ENCODE measurements at regions not wholly inside any gene's neighbourhood (a gene's known extent, or its start where the extent isn't known, plus 50 kb on each side); places are given as distances from the start of the nearest gene placed in this dataset.

- Histone ChIP-seq H3K4me3 (ENCODE audit: low read depth, low read length) (no peak overlapping the region), H3K27me3 (ENCODE audit: control insufficient read depth, insufficient read depth, low read length) (no peaks in the 10 kb centered on the region), H3K36me3 (ENCODE audit: control insufficient read depth, insufficient read depth, low read length) (no peaks in the 10 kb centered on the region)
- no peak for FAIRE-seq
- no peak for DNase-seq (ENCODE audit: low read depth)
- TF ChIP-seq, protein P1, sequence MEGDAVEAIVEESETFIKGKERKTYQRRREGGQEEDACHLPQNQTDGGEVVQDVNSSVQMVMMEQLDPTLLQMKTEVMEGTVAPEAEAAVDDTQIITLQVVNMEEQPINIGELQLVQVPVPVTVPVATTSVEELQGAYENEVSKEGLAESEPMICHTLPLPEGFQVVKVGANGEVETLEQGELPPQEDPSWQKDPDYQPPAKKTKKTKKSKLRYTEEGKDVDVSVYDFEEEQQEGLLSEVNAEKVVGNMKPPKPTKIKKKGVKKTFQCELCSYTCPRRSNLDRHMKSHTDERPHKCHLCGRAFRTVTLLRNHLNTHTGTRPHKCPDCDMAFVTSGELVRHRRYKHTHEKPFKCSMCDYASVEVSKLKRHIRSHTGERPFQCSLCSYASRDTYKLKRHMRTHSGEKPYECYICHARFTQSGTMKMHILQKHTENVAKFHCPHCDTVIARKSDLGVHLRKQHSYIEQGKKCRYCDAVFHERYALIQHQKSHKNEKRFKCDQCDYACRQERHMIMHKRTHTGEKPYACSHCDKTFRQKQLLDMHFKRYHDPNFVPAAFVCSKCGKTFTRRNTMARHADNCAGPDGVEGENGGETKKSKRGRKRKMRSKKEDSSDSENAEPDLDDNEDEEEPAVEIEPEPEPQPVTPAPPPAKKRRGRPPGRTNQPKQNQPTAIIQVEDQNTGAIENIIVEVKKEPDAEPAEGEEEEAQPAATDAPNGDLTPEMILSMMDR (IDR thresholded peaks at IDR 0.05; ENCODE audit: insufficient read depth, low read length, severe bottlenecking), result no peak
Observed at GRCh38 chr6:170000071-170000843, 248.8 kb downstream of the ERMARD start.

DNA sequence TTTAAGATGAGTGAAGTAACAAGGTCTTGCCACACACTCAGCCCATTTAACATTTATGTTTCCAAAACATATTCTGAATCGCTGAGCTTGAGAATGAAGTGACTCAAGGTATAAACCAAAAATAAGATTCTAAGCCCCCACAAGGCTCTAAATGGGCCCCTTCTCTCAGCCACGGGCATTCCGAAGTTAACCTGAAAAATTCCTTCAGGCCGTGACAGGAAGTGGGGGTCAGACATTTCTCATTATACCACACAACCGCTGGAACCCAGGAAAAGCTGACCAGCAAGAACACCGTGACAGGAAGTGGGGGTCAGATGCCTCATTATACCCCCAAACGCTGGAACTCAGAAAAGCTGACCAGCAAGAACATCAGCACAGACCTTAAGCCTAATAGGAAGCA, 247.9 kb downstream of the ERMARD start:
- Histone ChIP-seq H3K36me3 (ENCODE audit: control insufficient read depth, insufficient read depth, low read length) (no peaks in the 10 kb centered on the region), H3K27me3 (ENCODE audit: control insufficient read depth, insufficient read depth, low read length) (no peaks in the 10 kb centered on the region), H3K4me3 (ENCODE audit: low read depth, low read length) (no peak overlapping the region)
- no peak for DNase-seq (ENCODE audit: low read depth)
- no peak for FAIRE-seq
- TF ChIP-seq, protein P1 (IDR thresholded peaks at IDR 0.05; ENCODE audit: insufficient read depth, low read length, severe bottlenecking), result no peak

DNA sequence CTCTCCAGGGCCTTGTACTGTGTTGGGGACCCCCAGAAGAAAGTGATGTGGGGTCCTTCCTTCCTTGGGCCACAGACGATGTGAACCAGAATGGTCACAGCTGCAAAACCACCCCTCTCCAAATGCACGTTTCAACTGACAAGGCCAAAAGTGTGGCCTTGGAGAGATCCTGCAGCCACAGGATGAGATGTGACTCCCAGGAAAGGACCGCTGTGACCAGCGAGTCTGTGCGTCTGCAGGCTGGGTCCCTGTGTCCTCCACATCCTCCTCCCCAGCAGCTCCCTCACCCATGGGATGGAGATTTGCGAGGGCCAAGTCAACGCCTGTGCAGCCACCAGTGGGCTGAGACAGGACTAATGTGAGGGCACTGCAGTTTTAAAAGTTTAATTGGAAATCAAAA, 247.0 kb downstream of the ERMARD start:
- FAIRE-seq (no peak), DNase-seq (ENCODE audit: low read depth) (no peak)
- TF ChIP-seq, protein P1 (IDR thresholded peaks at IDR 0.05; ENCODE audit: insufficient read depth, low read length, severe bottlenecking), result no peak
- Histone ChIP-seq H3K27me3 (ENCODE audit: control insufficient read depth, insufficient read depth, low read length) (no peaks in the 10 kb centered on the region), H3K36me3 (ENCODE audit: control insufficient read depth, insufficient read depth, low read length) (no peaks in the 10 kb centered on the region), H3K4me3 (ENCODE audit: low read depth, low read length) (no peak overlapping the region)

DNA sequence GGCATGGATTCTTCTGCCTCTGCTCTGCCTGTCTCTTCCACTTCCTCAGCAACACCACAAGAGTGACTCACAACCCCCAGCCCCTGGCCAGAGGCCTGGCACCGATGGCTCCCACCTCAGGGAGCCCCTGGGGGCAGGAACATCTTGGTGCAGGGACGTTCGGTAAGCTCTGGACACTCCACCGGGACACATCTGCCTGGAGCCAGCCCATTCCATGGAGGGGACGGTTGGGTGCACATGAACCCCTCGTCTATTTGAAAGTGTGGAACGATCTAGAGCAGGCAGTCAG, 246.5 kb downstream of the ERMARD start:
- TF ChIP-seq, protein P1 (IDR thresholded peaks at IDR 0.05; ENCODE audit: insufficient read depth, low read length, severe bottlenecking), result no peak
- no peak for FAIRE-seq
- Histone ChIP-seq H3K4me3 (ENCODE audit: low read depth, low read length) (no peak overlapping the region), H3K36me3 (ENCODE audit: control insufficient read depth, insufficient read depth, low read length) (no peaks in the 10 kb centered on the region), H3K27me3 (ENCODE audit: control insufficient read depth, insufficient read depth, low read length) (no peaks in the 10 kb centered on the region)
- peak; percentile 20 for DNase-seq (ENCODE audit: low read depth)

GRCh38 chr6:169997187-169997929, 245.9 kb downstream of the ERMARD start:
- DNase-seq (ENCODE audit: low read depth) (no peak), FAIRE-seq (no peak)
- TF ChIP-seq, protein P1 (IDR thresholded peaks at IDR 0.05; ENCODE audit: insufficient read depth, low read length, severe bottlenecking), result no peak
- Histone ChIP-seq H3K36me3 (ENCODE audit: control insufficient read depth, insufficient read depth, low read length) (no peaks in the 10 kb centered on the region), H3K4me3 (ENCODE audit: low read depth, low read length) (no peak overlapping the region), H3K27me3 (ENCODE audit: control insufficient read depth, insufficient read depth, low read length) (no peaks in the 10 kb centered on the region)
